H9 (cell line): ENCODE measurements at regions not wholly inside any gene's neighbourhood (a gene's known extent, or its start where the extent isn't known, plus 50 kb on each side); places are given as distances from the start of the nearest gene placed in this dataset.

Experiments
- DNase-seq: peaks from one replicate; pipeline ENCODE4 v3.0.0-alpha.2; 2017
- H2AFZ ChIP-seq: one replicate; pipeline ENCODE4 v1.6.1; 2013; ENCODE audit warnings: mild to moderate bottlenecking, low read length, control low read depth, moderate library complexity
- H2AK5ac ChIP-seq: 2 replicates; pipeline ENCODE4 v1.6.1; 2013; ENCODE audit warnings: low read length, control low read depth, mixed read lengths; ENCODE audit not compliant: insufficient read length
- H2BK120ac ChIP-seq: one replicate; pipeline ENCODE4 v1.6.1; 2013; ENCODE audit warnings: low read depth, mild to moderate bottlenecking, low read length, control low read depth, inconsistent platforms; ENCODE audit not compliant: poor library complexity, severe bottlenecking
- H2BK12ac ChIP-seq: 2 replicates; pipeline ENCODE4 v1.6.1; 2013; ENCODE audit warnings: low read length, control low read depth, mixed read lengths, low read depth; ENCODE audit not compliant: insufficient read length
- H2BK15ac ChIP-seq: 2 replicates; pipeline ENCODE4 v1.6.1; 2013; ENCODE audit warnings: low read depth, low read length, control low read depth
- H2BK20ac ChIP-seq: one replicate; pipeline ENCODE4 v1.6.1; 2013; ENCODE audit warnings: low read depth, mild to moderate bottlenecking, low read length, control low read depth, inconsistent platforms; ENCODE audit not compliant: poor library complexity, severe bottlenecking
- H2BK5ac ChIP-seq: 2 replicates; pipeline ENCODE4 v1.6.1; 2013; ENCODE audit warnings: low read length, control low read depth, mixed read lengths; ENCODE audit not compliant: insufficient read length
- H3K14ac ChIP-seq: 2 replicates; pipeline ENCODE4 v1.6.1; 2013; ENCODE audit warnings: low read length, control low read depth; ENCODE audit not compliant: insufficient read depth
- H3K18ac ChIP-seq: 2 replicates; pipeline ENCODE4 v1.6.1; 2013; ENCODE audit warnings: low read depth, mild to moderate bottlenecking, mixed read lengths, low read length, control low read depth; ENCODE audit not compliant: insufficient read length
- H3K23ac ChIP-seq: 2 replicates; pipeline ENCODE4 v1.6.1; 2013; ENCODE audit warnings: low read length, control low read depth, mixed read lengths, low read depth; ENCODE audit not compliant: insufficient read length
- H3K23me2 ChIP-seq: 2 replicates; pipeline ENCODE4 v1.6.1; 2013; ENCODE audit warnings: low read depth, mild to moderate bottlenecking, mixed read lengths, low read length, control low read depth; ENCODE audit not compliant: insufficient read length, poor library complexity, severe bottlenecking
- H3K27ac ChIP-seq: 2 replicates; pipeline ENCODE4 v1.5.1; 2013; ENCODE audit warnings: low read length, control low read depth, mixed read lengths, low read depth; ENCODE audit not compliant: insufficient read length
- H3K27me3 ChIP-seq: 2 replicates; pipeline ENCODE4 v1.6.1; 2013; ENCODE audit warnings: low read length, control low read depth, inconsistent platforms; ENCODE audit not compliant: insufficient read depth
- H3K4ac ChIP-seq: 2 replicates; pipeline ENCODE4 v1.6.1; 2013; ENCODE audit warnings: low read depth, mild to moderate bottlenecking, control low read depth, inconsistent platforms, low read length, moderate library complexity
- H3K4me1 ChIP-seq: 2 replicates; pipeline ENCODE4 v1.6.1; 2013; ENCODE audit warnings: low read length, control low read depth, inconsistent platforms; ENCODE audit not compliant: insufficient read depth
- H3K4me2 ChIP-seq: 2 replicates; pipeline ENCODE4 v1.6.1; 2013; ENCODE audit warnings: low read length, control low read depth, mixed read lengths; ENCODE audit not compliant: insufficient read length, insufficient read depth
- H3K56ac ChIP-seq: 2 replicates; pipeline ENCODE4 v1.6.1; 2013; ENCODE audit warnings: low read depth, mild to moderate bottlenecking, mixed read lengths, low read length, control low read depth; ENCODE audit not compliant: insufficient read length
- H3K79me1 ChIP-seq: 2 replicates; pipeline ENCODE4 v1.6.1; 2013; ENCODE audit warnings: low read depth, mild to moderate bottlenecking, moderate library complexity, low read length, control low read depth, inconsistent platforms; ENCODE audit not compliant: insufficient read depth, poor library complexity, severe bottlenecking
- H3K79me2 ChIP-seq: 2 replicates; pipeline ENCODE4 v1.6.1; 2013; ENCODE audit warnings: low read length, control low read depth, inconsistent platforms; ENCODE audit not compliant: insufficient read depth
- H3K9ac ChIP-seq: 2 replicates; pipeline ENCODE4 v1.6.1; 2013; ENCODE audit warnings: low read length, control low read depth, mixed read lengths; ENCODE audit not compliant: insufficient read length; ENCODE audit errors: extremely low read depth
- H3K9me3 ChIP-seq: one replicate; pipeline ENCODE4 v1.6.1; 2013; ENCODE audit warnings: low read depth, low read length, inconsistent platforms; ENCODE audit not compliant: control insufficient read depth
- H3T11ph ChIP-seq: one replicate; pipeline ENCODE4 v1.6.1; 2013; ENCODE audit warnings: mild to moderate bottlenecking, low read length, control low read depth, inconsistent platforms
- H4K20me1 ChIP-seq: one replicate; pipeline ENCODE4 v1.6.1; 2013; ENCODE audit not compliant: control insufficient read depth, insufficient read length, insufficient read depth
- H4K5ac ChIP-seq: 2 replicates; pipeline ENCODE4 v1.6.1; 2013; ENCODE audit warnings: low read depth, mild to moderate bottlenecking, mixed read lengths, low read length, control low read depth; ENCODE audit not compliant: insufficient read length
- H4K8ac ChIP-seq: replicated peaks from 2 replicates; pipeline ENCODE4 v1.6.1; 2013; ENCODE audit warnings: low read length, control low read depth, mixed read lengths, low read depth; ENCODE audit not compliant: insufficient read length
- H4K91ac ChIP-seq: 2 replicates; pipeline ENCODE4 v1.6.1; 2013; ENCODE audit warnings: low read depth, mild to moderate bottlenecking, moderate library complexity, mixed read lengths, low read length, control low read depth; ENCODE audit not compliant: insufficient read length
- H3K27ac Mint-ChIP-seq, 3 experiments: 2 replicates in 2 of 3; 3 replicates in 1 of 3; pipeline ENCODE4 v1.8.0; 2020 to 2021; ENCODE audit warnings: mixed read lengths in 3 of 3, mild to moderate bottlenecking in 1 of 3, moderate library complexity in 1 of 3
- H3K27me3 Mint-ChIP-seq: 2 replicates; pipeline ENCODE4 v1.8.0; 2021; ENCODE audit warnings: low read depth, mild to moderate bottlenecking, moderate library complexity, mixed read lengths
- H3K36me3 Mint-ChIP-seq, 3 experiments: 2 replicates in 2 of 3; 3 replicates in 1 of 3; pipeline ENCODE4 v1.8.0; 2020 to 2021; ENCODE audit warnings: low read depth in 3 of 3, mixed read lengths in 3 of 3; ENCODE audit not compliant: insufficient read depth in 1 of 3
- H3K4me1 Mint-ChIP-seq, 2 experiments: 2 replicates each; pipeline ENCODE4 v1.8.0; 2020; ENCODE audit warnings: mixed read lengths in 2 of 2
- H3K4me3 Mint-ChIP-seq, 2 experiments: 2 replicates in 1 of 2; 3 replicates in 1 of 2; pipeline ENCODE4 v1.8.0; 2020 to 2021; ENCODE audit warnings: mild to moderate bottlenecking in 2 of 2, mixed read lengths in 2 of 2, moderate library complexity in 1 of 2
- H3K9me3 Mint-ChIP-seq, 2 experiments: 2 replicates in 1 of 2; 3 replicates in 1 of 2; pipeline ENCODE4 v1.8.0; 2020; ENCODE audit warnings: mild to moderate bottlenecking in 2 of 2, mixed read lengths in 2 of 2, moderate library complexity in 1 of 2
- WGBS: extraction: QIAGEN DNeasy Blood & Tissue Kit; methylation state at CpG from one replicate; pipeline ENCODE4 v1.1.7; 2013; ENCODE audit warnings: missing lambda C conversion rate, low lambda C conversion rate, mixed read lengths; ENCODE audit not compliant: insufficient read length; ENCODE audit errors: extremely low coverage; 5-methylcytosine and 5-hydroxymethylcytosine counted together
- TF ChIP-seq, protein P1 (sequence below): fragments of 200-600 bp; sonication (generic); conservative IDR thresholded peaks from 3 replicates; pipeline ENCODE4 v1.8.0; 2021; ENCODE audit warnings: antibody characterized with exemption, mild to moderate bottlenecking

DNA sequence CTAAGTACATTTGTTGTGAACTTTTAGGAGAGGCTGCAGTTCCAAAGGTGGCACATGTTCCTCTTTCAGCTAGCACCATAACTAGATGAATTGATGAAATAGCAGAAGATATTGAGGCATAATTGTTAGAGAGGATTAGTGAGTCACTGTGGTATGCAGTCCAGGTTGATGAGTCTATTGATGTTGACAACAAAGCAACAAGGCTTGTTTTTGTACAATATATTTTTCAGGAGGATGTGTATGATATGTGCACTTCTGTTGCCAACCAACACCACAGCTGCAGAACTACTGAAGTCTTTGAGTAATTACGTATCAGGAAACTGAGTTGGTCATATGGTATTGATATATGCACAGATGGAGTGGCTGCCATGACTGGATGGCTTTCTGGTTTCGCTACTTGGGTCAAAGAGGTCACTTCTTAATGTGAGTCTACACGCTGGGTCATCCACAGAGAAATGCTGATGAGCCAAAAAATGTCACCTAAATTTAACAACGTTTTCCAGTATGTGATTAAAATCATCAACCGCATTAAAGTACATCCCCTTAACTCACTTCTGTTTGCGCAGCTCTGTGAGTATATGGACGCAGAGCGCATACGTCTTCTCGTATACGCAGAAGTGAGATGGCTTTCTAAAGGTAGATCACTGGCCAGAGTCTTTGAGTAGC lies 261.3 kb upstream of the ANO5 start:
- Histone ChIP-seq H2BK120ac (no peak overlapping the region), H3K79me2 (no peaks in the 10 kb centered on the region), H3K4me2 (no peak overlapping the region), H4K5ac (no peak overlapping the region), H3K4ac (no peak overlapping the region), H3K56ac (no peak overlapping the region), H2BK20ac (no peak overlapping the region), H2BK12ac (no peak overlapping the region), H3K9me3 (no peaks in the 10 kb centered on the region), H4K8ac (no peak overlapping the region), H4K20me1 (no peaks in the 10 kb centered on the region), H2BK5ac (no peak overlapping the region), H4K91ac (no peak overlapping the region), H3K79me1 (no peaks in the 10 kb centered on the region), H3K14ac (no peak overlapping the region), H3K27ac (no peak overlapping the region), H2AK5ac (no peak overlapping the region), H3K23ac (no peak overlapping the region), H3K4me1 (no peaks in the 10 kb centered on the region), H3K18ac (no peak overlapping the region), H2BK15ac (no peak overlapping the region), H2AFZ (no peak overlapping the region), H3K27me3 (no peaks in the 10 kb centered on the region), H3K23me2 (no peaks in the 10 kb centered on the region), H3T11ph (no peak overlapping the region), H3K9ac (no peak overlapping the region)
- DNase-seq = no peak
- H3K4me3 Mint-ChIP-seq = no peak overlapping the region
- H3K9me3 Mint-ChIP-seq = no peaks in the 10 kb centered on the region
- TF ChIP-seq, protein P1, sequence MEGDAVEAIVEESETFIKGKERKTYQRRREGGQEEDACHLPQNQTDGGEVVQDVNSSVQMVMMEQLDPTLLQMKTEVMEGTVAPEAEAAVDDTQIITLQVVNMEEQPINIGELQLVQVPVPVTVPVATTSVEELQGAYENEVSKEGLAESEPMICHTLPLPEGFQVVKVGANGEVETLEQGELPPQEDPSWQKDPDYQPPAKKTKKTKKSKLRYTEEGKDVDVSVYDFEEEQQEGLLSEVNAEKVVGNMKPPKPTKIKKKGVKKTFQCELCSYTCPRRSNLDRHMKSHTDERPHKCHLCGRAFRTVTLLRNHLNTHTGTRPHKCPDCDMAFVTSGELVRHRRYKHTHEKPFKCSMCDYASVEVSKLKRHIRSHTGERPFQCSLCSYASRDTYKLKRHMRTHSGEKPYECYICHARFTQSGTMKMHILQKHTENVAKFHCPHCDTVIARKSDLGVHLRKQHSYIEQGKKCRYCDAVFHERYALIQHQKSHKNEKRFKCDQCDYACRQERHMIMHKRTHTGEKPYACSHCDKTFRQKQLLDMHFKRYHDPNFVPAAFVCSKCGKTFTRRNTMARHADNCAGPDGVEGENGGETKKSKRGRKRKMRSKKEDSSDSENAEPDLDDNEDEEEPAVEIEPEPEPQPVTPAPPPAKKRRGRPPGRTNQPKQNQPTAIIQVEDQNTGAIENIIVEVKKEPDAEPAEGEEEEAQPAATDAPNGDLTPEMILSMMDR = no peak
- no peak overlapping the region for H3K27ac Mint-ChIP-seq
- H3K4me1 Mint-ChIP-seq = no peaks in the 10 kb centered on the region
- H3K36me3 Mint-ChIP-seq = no peaks in the 10 kb centered on the region
- H3K27me3 Mint-ChIP-seq = no peaks in the 10 kb centered on the region
- no CpG with 5 or more reads among the region's 11 CpGs for WGBS
